Head of caudate nucleus (tissue), 42 donors: ENCODE measurements at regions not wholly inside any gene's neighbourhood (a gene's known extent, or its start where the extent isn't known, plus 50 kb on each side); places are given as distances from the start of the nearest gene placed in this dataset.
"Not testable (repeated sequence)": the region's sequence is repeated elsewhere in the genome, so short reads cannot be mapped to it uniquely, and the experiment has no call there.

Experiments used
- DNase-seq, 42 donors: peaks; one replicate each; pipeline versions ENCODE4 v3.0.0 to v3.0.0-alpha.2; 2020 to 2021; ENCODE audit warnings: mixed read lengths in 7 of 42
- intact Hi-C: fragments of 100-400 bp; cut with DNase I; formaldehyde crosslinking; loops from one replicate; pipeline ENCODE4 v1.15.0; 2022

DNA sequence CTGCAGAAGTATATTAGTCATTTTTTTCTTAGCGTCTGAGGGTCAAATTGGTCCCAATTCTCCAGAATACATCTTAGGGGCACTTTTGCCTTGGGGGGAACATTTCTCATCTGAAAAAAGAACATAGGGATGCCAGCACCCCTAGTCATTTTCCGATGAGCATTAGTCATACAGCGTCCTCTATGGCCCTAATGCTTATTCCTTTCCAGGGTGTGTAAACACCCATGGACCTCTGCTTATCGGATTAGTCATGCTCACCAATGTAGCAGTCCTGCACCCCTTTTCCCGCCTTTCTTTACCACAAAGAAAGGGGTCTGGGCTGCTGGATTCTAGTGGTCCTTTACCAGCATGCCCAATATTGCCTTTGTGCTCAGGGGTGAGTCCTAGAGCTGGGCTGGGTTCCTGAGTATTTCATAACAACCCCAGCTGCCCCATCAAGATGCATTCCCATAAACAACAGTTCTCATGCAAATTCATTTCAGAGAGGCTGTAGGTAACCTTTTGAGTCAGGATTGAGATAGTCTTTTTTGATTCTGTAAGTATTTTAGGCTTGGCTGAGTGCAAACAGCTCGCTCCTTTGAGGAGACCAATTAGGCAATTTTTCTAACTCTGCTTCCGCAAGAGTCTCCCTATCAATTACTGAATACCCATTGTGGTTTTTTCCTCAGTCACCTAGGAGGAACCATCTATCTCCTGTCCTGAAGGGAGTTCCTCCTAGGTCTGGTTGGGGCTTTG lies 142.4 kb upstream of the EPHA6 start:
- intact Hi-C loops, DNase-seq: not testable (repeated sequence)

DNA sequence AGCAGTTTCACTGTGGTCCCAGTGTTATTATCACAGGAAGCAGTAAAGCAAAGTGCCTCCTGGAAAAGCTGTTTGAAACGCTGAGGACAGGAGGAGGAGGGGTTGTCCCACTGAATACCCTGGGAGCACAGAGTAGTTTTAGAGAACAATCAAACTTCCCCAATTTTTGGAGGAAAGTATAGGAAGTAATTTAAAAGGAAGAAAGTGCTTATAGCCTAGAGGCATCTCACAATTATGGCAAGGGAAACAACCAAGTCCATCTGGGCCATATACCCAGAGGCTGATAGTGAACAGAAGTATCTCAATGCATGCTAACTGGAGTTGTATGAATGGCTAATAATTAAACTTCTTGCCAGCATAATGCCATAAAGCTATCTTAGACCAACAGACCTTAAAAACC lies 137.2 kb upstream of the EPHA6 start:
- no peak for DNase-seq
- intact Hi-C loops: no loop called here

DNA sequence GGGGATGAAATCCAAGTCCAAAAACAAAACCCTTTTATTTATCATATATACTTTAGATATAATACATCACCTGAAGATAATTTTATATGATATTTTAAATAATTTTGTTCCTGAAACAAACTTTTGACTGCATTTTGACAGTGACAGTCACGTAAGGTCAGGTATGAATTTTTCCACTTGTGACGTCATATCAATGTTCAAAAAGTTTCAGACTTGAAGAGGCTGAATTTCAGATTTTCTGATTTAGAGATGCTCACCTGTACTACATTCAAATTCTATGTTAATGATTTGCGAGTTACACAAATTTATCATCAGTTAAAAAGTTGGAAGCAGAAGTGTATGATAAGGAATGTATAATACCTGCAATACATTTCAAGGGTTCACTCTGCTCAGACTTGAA lies 136.1 kb upstream of the EPHA6 start:
- no peak for DNase-seq
- intact Hi-C loops: no loop called here

GRCh38 chr3:96700322-96701315 lies 113.8 kb upstream of the EPHA6 start:
- intact Hi-C loops: no loop called here
- DNase-seq: no peak

DNA sequence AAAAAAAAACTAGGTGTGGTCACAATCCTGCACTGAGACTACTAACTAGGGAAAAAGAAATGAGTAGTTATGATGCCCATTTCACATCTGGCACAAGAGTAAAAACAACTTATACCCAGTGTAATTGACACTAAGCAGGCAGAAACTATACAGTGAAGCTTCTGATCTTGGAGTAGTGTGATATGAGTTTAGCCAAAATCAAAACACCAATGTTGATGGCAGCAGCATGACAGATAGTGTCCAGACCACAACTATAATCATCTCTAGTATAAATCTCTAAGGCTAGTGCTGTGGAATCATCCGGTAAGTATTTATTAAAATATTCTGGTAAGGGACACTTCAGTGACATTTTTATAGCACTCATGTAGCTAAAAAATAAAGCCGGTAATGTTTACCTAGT lies 108.5 kb upstream of the EPHA6 start:
- DNase-seq: no peak
- intact Hi-C loops: no loop called here

DNA sequence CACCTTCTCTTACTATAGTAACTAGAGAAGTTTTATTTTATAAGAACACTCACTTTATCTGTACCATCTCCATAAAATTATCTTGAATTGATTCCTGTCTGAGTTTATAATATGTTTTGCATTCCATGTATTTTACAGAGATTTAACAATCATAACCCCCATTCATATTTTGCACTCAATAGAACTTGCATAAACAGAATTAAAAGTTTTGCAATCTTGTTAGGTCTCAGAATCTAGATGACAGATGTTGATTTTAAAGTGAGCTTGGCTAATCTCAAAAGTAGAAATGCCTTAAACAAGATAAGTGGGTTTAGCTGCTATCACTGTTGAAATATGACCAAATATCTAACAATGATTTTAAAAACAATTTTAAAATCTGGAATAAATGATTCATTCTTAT lies 107.9 kb upstream of the EPHA6 start:
- intact Hi-C loops: no loop called here
- DNase-seq: no peak

GRCh38 chr3:96711816-96712215 lies 102.6 kb upstream of the EPHA6 start:
- intact Hi-C loops: no loop called here
- no peak for DNase-seq

GRCh38 chr3:96712792-96713191 lies 101.6 kb upstream of the EPHA6 start:
- no peak for DNase-seq
- intact Hi-C loops: no loop called here

DNA sequence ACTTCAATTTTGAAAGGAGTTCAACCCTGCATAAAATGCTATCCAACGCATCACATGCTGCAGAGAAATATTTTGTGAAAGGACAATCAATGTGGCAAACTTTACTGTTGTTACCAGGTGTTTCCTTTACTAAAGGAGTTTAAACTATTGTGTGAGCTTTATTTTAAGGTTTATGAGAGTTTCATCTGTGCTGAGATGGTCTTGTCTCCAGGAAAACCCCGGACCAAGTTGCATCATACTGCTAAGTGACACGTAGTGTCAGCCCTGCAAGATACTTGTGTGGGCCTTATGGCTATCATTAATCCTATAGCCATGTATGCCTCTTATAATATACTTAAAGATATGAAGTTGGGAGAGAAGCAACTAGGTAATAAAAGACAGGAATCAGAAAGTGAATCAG lies 94.5 kb upstream of the EPHA6 start:
- DNase-seq: no peak

GRCh38 chr3:96731031-96731430 lies 83.4 kb upstream of the EPHA6 start:
- DNase-seq: no peak
- intact Hi-C loops: no loop called here

More for the DNA sequence above, 94.5 kb upstream of the EPHA6 start:
- intact Hi-C loops: no loop called here

DNA sequence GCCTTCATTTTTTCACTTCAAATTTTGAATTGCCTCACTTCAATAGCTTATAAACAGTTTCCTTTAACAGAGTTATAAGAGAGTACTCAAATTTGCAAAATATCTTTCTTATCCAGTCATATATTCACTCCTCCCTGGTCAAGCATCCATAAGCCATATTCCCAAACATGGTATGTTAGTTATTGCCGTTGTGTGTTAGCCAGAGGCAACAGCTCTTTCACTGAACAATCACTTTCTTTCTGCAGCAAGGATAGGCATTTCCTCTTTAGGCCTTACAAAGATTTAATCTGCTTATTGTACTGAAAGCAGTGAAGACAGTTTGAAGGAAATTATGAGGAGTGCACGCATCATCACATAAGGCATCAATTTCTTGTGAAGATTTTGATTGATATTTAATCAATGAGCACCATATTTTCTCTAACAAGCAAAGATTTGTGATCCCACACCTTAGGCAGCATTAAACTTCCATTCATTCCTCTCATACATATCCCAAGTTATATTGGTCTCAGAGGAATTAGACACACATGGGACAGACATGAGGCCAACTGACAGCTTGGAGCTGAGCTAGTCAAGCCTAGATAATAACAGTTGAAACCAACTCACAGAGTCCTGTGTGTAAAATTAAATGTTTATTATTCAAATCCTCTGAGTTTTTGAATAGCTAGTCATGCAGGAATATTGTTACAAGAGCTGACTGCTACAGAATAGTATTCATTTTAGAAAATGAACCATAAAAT lies 80.0 kb upstream of the EPHA6 start:
- DNase-seq: no peak

DNA sequence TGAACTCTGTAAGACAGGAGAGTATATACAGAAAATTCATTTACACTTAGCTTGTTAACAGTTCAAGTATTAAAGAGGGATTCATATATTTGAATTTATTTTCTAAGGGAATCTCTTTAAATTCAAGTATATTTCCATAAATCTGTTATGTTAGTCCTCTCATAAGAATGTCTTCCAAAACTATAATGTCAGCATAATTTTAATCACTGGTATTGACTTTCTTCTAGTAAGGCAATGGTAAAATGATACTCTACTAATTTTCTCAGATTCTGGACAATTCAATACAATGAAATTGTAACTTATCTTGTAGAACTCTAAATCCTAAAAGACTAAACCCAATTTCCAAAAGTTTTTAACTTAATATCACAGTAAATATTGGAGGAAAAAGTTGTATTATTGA lies 66.3 kb upstream of the EPHA6 start:
- intact Hi-C loops: no loop called here
- no peak for DNase-seq

More for the DNA sequence above, 80.0 kb upstream of the EPHA6 start:
- intact Hi-C loops: no loop called here

- intact Hi-C loops: no loop called here
- no peak for DNase-seq
Observed at GRCh38 chr3:96750094-96750767, 64.2 kb upstream of the EPHA6 start.

GRCh38 chr3:96753124-96753523 lies 61.3 kb upstream of the EPHA6 start:
- intact Hi-C loops: no loop called here
- no peak for DNase-seq

GRCh38 chr3:96754128-96754527 lies 60.3 kb upstream of the EPHA6 start:
- intact Hi-C loops: no loop called here
- no peak for DNase-seq

DNA sequence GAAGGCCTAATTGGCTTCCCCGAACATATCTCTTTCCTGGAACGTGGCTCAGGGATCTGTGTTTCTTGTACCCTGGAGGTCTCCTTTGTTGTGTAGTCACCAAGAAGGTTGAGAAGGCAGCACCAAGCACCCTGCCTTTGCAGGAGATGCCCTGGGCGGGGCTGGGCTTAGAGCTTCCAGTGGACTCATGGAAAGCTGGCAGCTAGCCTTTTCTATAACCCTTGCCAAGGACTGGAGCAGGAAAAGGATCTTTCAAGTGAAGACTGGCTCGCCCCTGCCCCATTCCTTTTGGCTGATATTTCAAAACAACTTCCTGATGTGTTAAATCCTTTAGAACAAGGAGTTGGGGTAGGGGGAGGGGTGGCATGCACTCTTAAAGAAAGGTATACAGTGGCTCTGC lies 58.9 kb upstream of the EPHA6 start:
- DNase-seq: no peak
- intact Hi-C loops: no loop called here

GRCh38 chr3:96756516-96756915 lies 57.9 kb upstream of the EPHA6 start:
- DNase-seq: no peak
- intact Hi-C loops: no loop called here

GRCh38 chr3:96760956-96761355 lies 53.4 kb upstream of the EPHA6 start:
- DNase-seq: no peak
- intact Hi-C loops: no loop called here
